K562 (cell line): ENCODE measurements at regions not wholly inside any gene's neighbourhood (a gene's known extent, or its start where the extent isn't known, plus 50 kb on each side); places are given as distances from the start of the nearest gene placed in this dataset.

Experiments used
- CCAR2 ChIP-seq: fragments of 200-400 bp; formaldehyde crosslinking; IDR thresholded peaks from 2 replicates; pipeline ENCODE4 v1.6.1; 2017; ENCODE audit warnings: mild to moderate bottlenecking, low read depth, low read length
- CTCF ChIP-seq, 3 experiments: IDR thresholded peaks in 2 of 3; conservative IDR thresholded peaks in 1 of 3; 2 replicates each; pipeline ENCODE4 v1.5.1; 2011 to 2012; ENCODE audit warnings: low read length in 3 of 3, mild to moderate bottlenecking in 3 of 3, control low read depth in 2 of 3, improper control_type of control experiment in 1 of 3, inconsistent platforms in 1 of 3, low read depth in 1 of 3, mixed read lengths in 1 of 3, moderate library complexity in 1 of 3; ENCODE audit not compliant: insufficient read depth in 2 of 3
- MAX ChIP-seq: sonication (generic); formaldehyde crosslinking; IDR thresholded peaks from 2 replicates; pipeline ENCODE4 v1.9.0; 2022; ENCODE audit warnings: mild to moderate bottlenecking, missing genetic modification reagents
- MGA ChIP-seq: fragments of 450-650 bp; IDR thresholded peaks from 2 replicates; pipeline ENCODE4 v1.6.1; 2016; ENCODE audit warnings: mild to moderate bottlenecking, moderate library complexity
- POLR2AphosphoS5 ChIP-seq: IDR thresholded peaks from 2 replicates; pipeline ENCODE4 v1.6.1; 2011; ENCODE audit warnings: mild to moderate bottlenecking, low read depth, low read length, moderate library complexity; ENCODE audit not compliant: control insufficient read depth, insufficient read depth
- ZNF121 ChIP-seq: sonication (generic); formaldehyde crosslinking; conservative IDR thresholded peaks from 2 replicates; pipeline ENCODE4 v1.8.0; 2022; ENCODE audit warnings: missing genetic modification reagents

- TF ChIP-seq MAX: no peak
- TF ChIP-seq ZNF121 (CRISPR knock-in tag): no peak
- no peak for TF ChIP-seq MGA
- TF ChIP-seq POLR2AphosphoS5: no peak
- no peak for TF ChIP-seq CCAR2
- TF ChIP-seq CTCF (IDR thresholded peaks at IDR 0.05 in 2 of 3, conservative IDR thresholded peaks at IDR 0.05 in 1 of 3; ENCODE audit: insufficient read depth in 2 of 3, low read depth in 1 of 3, low read length in 3 of 3): no peak
Measured at GRCh38 chr10:64316416-64316815, 795.2 kb downstream of the REEP3 start.
